ENCODE measurements at regions not wholly inside any gene's neighbourhood (a gene's known extent, or its start where the extent isn't known, plus 50 kb on each side); places are given as distances from the start of the nearest gene placed in this dataset.

GRCh38 chr12:114901316-114901715 lies 217.3 kb upstream of the TBX3 start:
- no peak for DNase-seq (ENCODE audit: low spot score)

GRCh38 chr12:114898159-114898558 lies 214.2 kb upstream of the TBX3 start:
- no peak for DNase-seq (ENCODE audit: low spot score)

GRCh38 chr12:114895827-114896226 lies 211.9 kb upstream of the TBX3 start:
- DNase-seq (ENCODE audit: low spot score) = no peak

- no peak for DNase-seq (ENCODE audit: low spot score)
Observed at GRCh38 chr12:114895081-114895480, 211.1 kb upstream of the TBX3 start.

- no peak for DNase-seq (ENCODE audit: low spot score)
Observed at GRCh38 chr12:114894076-114894475, 210.1 kb upstream of the TBX3 start.

- no peak for DNase-seq (ENCODE audit: low spot score)
Observed at GRCh38 chr12:114888928-114889584, 205.1 kb upstream of the TBX3 start.

- no peak for DNase-seq (ENCODE audit: low spot score)
Observed at GRCh38 chr12:114888448-114888847, 204.5 kb upstream of the TBX3 start.

- DNase-seq (ENCODE audit: low spot score) = no peak
Observed at GRCh38 chr12:114885501-114885900, 201.5 kb upstream of the TBX3 start.

GRCh38 chr12:114884575-114884974 lies 200.6 kb upstream of the TBX3 start:
- no peak for DNase-seq (ENCODE audit: low spot score)

GRCh38 chr12:114882083-114882482 lies 198.1 kb upstream of the TBX3 start:
- DNase-seq (ENCODE audit: low spot score) = no peak

- no peak for DNase-seq (ENCODE audit: low spot score)
Observed at GRCh38 chr12:114879354-114879753, 195.4 kb upstream of the TBX3 start.

- DNase-seq (ENCODE audit: low spot score) = no peak
Observed at GRCh38 chr12:114878781-114879180, 194.8 kb upstream of the TBX3 start.

GRCh38 chr12:114876968-114877680 lies 193.1 kb upstream of the TBX3 start:
- DNase-seq (ENCODE audit: low spot score) = no peak

GRCh38 chr12:114875313-114875712 lies 191.3 kb upstream of the TBX3 start:
- DNase-seq (ENCODE audit: low spot score) = no peak

- no peak for DNase-seq (ENCODE audit: low spot score)
Observed at GRCh38 chr12:114873656-114874055, 189.7 kb upstream of the TBX3 start.

GRCh38 chr12:114868995-114869834 lies 185.2 kb upstream of the TBX3 start:
- DNase-seq (ENCODE audit: low spot score) = no peak

- no peak for DNase-seq (ENCODE audit: low spot score)
Observed at GRCh38 chr12:114866331-114866730, 182.4 kb upstream of the TBX3 start.

GRCh38 chr12:114864837-114865551 lies 181.0 kb upstream of the TBX3 start:
- DNase-seq (ENCODE audit: low spot score) = no peak

- no peak for DNase-seq (ENCODE audit: low spot score)
Observed at GRCh38 chr12:114863911-114864310, 179.9 kb upstream of the TBX3 start.

GRCh38 chr12:114860969-114861368 lies 177.0 kb upstream of the TBX3 start:
- DNase-seq (ENCODE audit: low spot score) = no peak

- DNase-seq (ENCODE audit: low spot score) = no peak
Observed at GRCh38 chr12:114858388-114859146, 174.6 kb upstream of the TBX3 start.

GRCh38 chr12:114855678-114856077 lies 171.7 kb upstream of the TBX3 start:
- no peak for DNase-seq (ENCODE audit: low spot score)
